ENCODE measurements at regions not wholly inside any gene's neighbourhood (a gene's known extent, or its start where the extent isn't known, plus 50 kb on each side); places are given as distances from the start of the nearest gene placed in this dataset.
"Not testable (repeated sequence)": the region's sequence is repeated elsewhere in the genome, so short reads cannot be mapped to it uniquely, and the experiment has no call there.

DNA sequence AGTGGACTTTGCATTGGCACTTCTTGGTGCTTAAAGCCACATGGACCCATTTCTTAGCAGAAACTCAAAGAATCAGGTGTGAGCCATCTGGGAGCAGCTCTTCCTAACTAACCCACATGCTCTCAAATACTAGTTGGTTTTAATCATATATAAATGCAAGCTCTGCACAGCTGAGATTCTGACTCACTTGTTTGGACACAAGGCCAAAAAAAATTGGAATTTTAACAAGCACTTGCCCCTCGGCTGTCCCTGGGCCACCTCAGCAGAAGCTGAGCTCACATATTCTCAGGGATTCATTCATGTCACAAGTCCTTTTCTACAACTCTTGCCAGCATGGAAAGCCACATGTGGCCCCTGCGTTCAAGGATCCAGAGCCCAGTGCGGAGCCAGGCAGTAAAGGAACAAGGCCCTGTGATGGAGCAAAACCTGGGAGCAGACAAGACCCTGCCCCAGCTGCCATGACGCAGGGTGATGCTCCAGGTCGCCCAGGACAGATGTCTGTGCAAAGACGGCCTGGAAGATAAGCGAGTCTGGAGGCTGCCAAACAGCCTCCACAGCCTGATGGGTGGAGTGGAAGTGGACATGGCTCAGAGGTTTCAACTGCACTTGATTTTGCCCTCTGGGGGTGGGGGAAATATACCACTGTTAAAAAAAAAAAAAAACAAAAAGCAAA, 266.5 kb downstream of the EIPR1 start:
- no peak for DNase-seq (ENCODE audit: low read depth)
- H3K4me3 ChIP-seq (ENCODE audit: low read length), result no peak overlapping the region
- TF ChIP-seq, protein P1, sequence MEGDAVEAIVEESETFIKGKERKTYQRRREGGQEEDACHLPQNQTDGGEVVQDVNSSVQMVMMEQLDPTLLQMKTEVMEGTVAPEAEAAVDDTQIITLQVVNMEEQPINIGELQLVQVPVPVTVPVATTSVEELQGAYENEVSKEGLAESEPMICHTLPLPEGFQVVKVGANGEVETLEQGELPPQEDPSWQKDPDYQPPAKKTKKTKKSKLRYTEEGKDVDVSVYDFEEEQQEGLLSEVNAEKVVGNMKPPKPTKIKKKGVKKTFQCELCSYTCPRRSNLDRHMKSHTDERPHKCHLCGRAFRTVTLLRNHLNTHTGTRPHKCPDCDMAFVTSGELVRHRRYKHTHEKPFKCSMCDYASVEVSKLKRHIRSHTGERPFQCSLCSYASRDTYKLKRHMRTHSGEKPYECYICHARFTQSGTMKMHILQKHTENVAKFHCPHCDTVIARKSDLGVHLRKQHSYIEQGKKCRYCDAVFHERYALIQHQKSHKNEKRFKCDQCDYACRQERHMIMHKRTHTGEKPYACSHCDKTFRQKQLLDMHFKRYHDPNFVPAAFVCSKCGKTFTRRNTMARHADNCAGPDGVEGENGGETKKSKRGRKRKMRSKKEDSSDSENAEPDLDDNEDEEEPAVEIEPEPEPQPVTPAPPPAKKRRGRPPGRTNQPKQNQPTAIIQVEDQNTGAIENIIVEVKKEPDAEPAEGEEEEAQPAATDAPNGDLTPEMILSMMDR (conservative IDR thresholded peaks at IDR 0.05; ENCODE audit: low read length), result no peak

GRCh38 chr2:3110555-3110954, 267.1 kb downstream of the EIPR1 start:
- no peak overlapping the region for H3K4me3 ChIP-seq (ENCODE audit: low read length)
- no peak for DNase-seq (ENCODE audit: low read depth)
- TF ChIP-seq, protein P1 (conservative IDR thresholded peaks at IDR 0.05; ENCODE audit: low read length), result no peak

- DNase-seq (ENCODE audit: low read depth), result no peak
- no peak overlapping the region for H3K4me3 ChIP-seq (ENCODE audit: low read length)
- TF ChIP-seq, protein P1 (conservative IDR thresholded peaks at IDR 0.05; ENCODE audit: low read length), result no peak
Observed at GRCh38 chr2:3108710-3109702, 268.6 kb downstream of the EIPR1 start.

DNA sequence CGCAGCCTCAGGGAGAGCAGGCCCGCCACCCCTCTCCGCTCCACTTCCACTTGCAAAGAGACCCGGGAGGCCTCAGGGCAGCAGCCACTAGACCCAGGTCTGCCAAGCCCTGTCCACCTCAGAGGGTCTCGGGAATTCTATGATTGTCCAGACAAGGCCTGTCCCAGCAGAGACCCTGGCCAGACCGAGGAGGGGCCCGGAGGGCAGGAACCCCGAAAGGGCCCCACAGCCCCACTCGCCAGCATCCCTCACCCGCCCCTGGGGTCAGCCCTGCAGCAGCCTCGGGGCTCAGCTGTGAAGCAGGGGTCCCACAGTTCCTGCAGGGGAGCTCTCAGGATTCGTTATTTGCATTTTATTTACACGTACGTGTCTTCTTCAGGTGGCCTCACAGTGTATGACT, 269.5 kb downstream of the EIPR1 start:
- no peak overlapping the region for H3K4me3 ChIP-seq (ENCODE audit: low read length)
- TF ChIP-seq, protein P1 (conservative IDR thresholded peaks at IDR 0.05; ENCODE audit: low read length), result no peak
- DNase-seq (ENCODE audit: low read depth), result no peak

GRCh38 chr2:3107567-3107966, 270.1 kb downstream of the EIPR1 start:
- TF ChIP-seq, protein P1 (conservative IDR thresholded peaks at IDR 0.05; ENCODE audit: low read length), result no peak
- DNase-seq (ENCODE audit: low read depth), result no peak
- no peak overlapping the region for H3K4me3 ChIP-seq (ENCODE audit: low read length)

DNA sequence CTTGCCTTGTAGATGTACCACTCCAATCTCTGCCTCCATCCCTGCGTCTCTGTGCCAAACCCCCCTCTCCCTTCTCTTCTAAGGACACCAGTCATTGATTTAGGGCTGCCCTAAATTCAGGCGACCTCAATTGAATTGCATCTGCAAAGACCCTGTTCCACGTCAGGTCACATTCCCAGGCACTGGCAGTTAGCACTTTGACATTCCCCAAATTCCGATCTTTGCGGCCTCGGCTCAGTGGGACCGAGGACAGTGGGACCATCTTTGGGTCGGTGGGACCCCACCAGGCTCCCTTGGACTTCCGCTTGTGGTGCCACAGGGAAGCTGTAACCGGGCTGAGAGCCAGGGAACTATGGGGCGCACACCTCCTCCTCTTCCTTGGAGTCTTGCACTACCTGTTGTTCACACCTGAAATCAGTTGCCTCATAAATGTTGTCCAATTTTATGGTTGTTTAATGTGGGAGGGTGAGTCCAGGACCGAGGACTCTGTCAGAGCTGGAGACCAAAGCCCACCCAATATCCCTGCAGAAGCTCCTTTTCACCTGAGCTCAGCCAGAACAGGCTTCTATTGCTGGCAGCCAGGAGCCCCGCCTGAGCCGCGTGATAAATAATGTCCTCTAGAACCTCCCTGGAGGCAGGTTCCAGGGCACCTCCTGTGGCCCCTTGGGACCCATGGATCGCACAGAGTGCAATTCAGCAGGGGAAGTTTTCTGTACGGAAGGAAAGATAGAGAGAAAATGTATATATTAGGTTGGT, 271.6 kb downstream of the EIPR1 start:
- no peak for DNase-seq (ENCODE audit: low read depth)
- H3K4me3 ChIP-seq (ENCODE audit: low read length), result no peak overlapping the region
- TF ChIP-seq, protein P1 (conservative IDR thresholded peaks at IDR 0.05; ENCODE audit: low read length), result no peak

DNA sequence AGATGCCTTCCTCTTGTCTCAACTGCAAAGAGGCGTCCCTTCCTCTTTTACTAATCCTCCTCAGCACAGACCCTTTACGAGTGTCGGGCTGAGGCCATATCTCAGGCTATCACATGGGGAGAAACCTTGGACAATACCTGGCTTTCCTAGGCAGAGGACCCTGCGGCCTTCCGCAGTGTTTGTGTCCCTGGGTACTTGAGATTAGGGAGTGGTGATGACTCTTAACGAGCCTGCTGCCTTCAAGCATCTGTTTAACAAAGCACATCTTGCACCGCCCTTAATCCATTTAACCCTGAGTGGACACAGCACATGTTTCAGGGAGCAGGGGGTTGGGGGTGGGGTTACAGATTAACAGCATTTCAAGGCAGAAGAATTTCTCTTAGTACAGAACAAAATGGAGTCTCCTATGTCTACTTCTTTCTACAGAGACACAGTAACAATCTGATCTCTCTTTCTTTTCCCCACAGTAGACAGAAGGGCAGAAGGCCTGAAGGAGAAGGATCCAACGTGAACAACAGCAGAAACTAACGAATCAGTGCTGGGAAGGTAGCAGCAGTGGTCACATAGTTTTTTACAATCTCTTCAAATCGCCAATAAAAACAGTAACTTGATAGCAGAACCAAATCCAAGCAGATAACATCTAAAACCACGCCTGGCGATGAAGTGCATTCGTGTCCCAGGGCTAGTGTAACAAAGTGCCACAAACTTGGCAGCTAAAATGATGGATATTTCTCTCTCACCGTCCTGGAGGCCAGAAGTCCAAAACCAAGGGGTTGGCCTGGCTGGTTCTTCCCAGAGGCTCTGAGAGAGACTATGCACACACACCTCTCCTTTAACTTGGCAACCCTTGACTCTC, 272.4 kb downstream of the EIPR1 start:
- DNase-seq (ENCODE audit: low read depth); H3K4me3 ChIP-seq (ENCODE audit: low read length): not testable (repeated sequence)

Measured in AG10803 (cell line).